T-cell (primary cell): ENCODE measurements at regions not wholly inside any gene's neighbourhood (a gene's known extent, or its start where the extent isn't known, plus 50 kb on each side); places are given as distances from the start of the nearest gene placed in this dataset.
A peak's percentile ranks its signal among the peaks of the same experiment; 100 is the strongest.

Source experiments
- ATAC-seq, 4 experiments: fragments of 200-7000 bp in 3 of 4; fragments of 150-1000 bp in 1 of 4; cut with Tn5 transposase; replicated peaks in 1 of 4; 1 replicate in 3 of 4; 2 replicates in 1 of 4; pipeline ENCODE4 v1.10.0; 2021; ENCODE audit warnings: moderate library complexity in 3 of 4, mild to moderate bottlenecking in 2 of 4, moderate number of reproducible peaks in 1 of 4
- CTCF ChIA-PET, 2 donors: fragments of 300-600 bp; sonication (Branson Sonifier 250); formaldehyde crosslinking; loops; one replicate each; lab custom pipeline; 2022; ENCODE audit warnings: antibody characterized with exemption in 2 of 2; lab: Charles Lee
- POLR2A ChIA-PET, 2 donors: fragments of 300-600 bp; sonication (Branson Sonifier 250); formaldehyde crosslinking; loops; one replicate each; lab custom pipeline; 2022; ENCODE audit warnings: antibody characterized with exemption in 2 of 2; lab: Charles Lee
- DNase-seq, 35 experiments: peaks; one replicate each; pipeline versions ENCODE4 v3.0.0 to v3.0.0-alpha.2; 2013 to 2023
- H3K27ac ChIP-seq: one replicate; pipeline ENCODE4 v1.5.1; 2013; ENCODE audit warnings: low read length
- H3K27me3 ChIP-seq, 2 experiments: replicated peaks in 1 of 2; 1 replicate in 1 of 2; 2 replicates in 1 of 2; pipeline versions ENCODE4 v1.6.1 to v1.7.0; 2013; ENCODE audit warnings: low read length in 1 of 2, mixed read lengths in 1 of 2; ENCODE audit not compliant: control insufficient read depth in 2 of 2, insufficient read depth in 2 of 2; ENCODE audit errors: extremely low read depth in 1 of 2
- H3K36me3 ChIP-seq, 2 donors: 1 replicate in 1 of 2; 2 replicates in 1 of 2; pipeline versions ENCODE4 v1.6.1 to v1.7.0; 2013; ENCODE audit warnings: low read length in 1 of 2; ENCODE audit not compliant: control insufficient read depth in 2 of 2, insufficient read depth in 1 of 2; ENCODE audit errors: extremely low read depth in 1 of 2
- H3K4me1 ChIP-seq, 2 experiments: 1 replicate in 1 of 2; 2 replicates in 1 of 2; pipeline versions ENCODE4 v1.6.1 to v1.7.0; 2013; ENCODE audit warnings: low read length in 2 of 2, mixed read lengths in 1 of 2; ENCODE audit not compliant: insufficient read depth in 2 of 2, control insufficient read depth in 1 of 2; ENCODE audit errors: extremely low read depth in 1 of 2
- H3K4me3 ChIP-seq, 2 donors: 1 replicate in 1 of 2; 2 replicates in 1 of 2; pipeline versions ENCODE4 v1.5.1 to v1.7.0; 2013; ENCODE audit warnings: mild to moderate bottlenecking in 2 of 2, low read length in 1 of 2, moderate library complexity in 1 of 2; ENCODE audit not compliant: control insufficient read depth in 1 of 2; ENCODE audit errors: extremely low read depth in 1 of 2
- H3K9me3 ChIP-seq: 2 replicates; pipeline ENCODE4 v1.7.0; 2013
- H3K27ac Mint-ChIP-seq, 2 donors: one replicate each; pipeline ENCODE4 v1.8.0; 2020 to 2021; ENCODE audit warnings: mild to moderate bottlenecking in 2 of 2, mixed read lengths in 2 of 2
- H3K27me3 Mint-ChIP-seq, 2 donors: one replicate each; pipeline ENCODE4 v1.8.0; 2021 to 2022; ENCODE audit warnings: mixed read lengths in 2 of 2
- H3K36me3 Mint-ChIP-seq: one replicate; pipeline ENCODE4 v1.8.0; 2021; ENCODE audit warnings: mixed read lengths
- H3K4me1 Mint-ChIP-seq, 3 donors: one replicate each; pipeline ENCODE4 v1.8.0; 2020 to 2022; ENCODE audit warnings: mixed read lengths in 3 of 3, mild to moderate bottlenecking in 1 of 3
- H3K4me3 Mint-ChIP-seq, 3 donors: one replicate each; pipeline ENCODE4 v1.8.0; 2020 to 2022; ENCODE audit warnings: mild to moderate bottlenecking in 3 of 3, mixed read lengths in 3 of 3, moderate library complexity in 3 of 3
- H3K9me3 Mint-ChIP-seq, 3 donors: one replicate each; pipeline ENCODE4 v1.8.0; 2020 to 2022; ENCODE audit warnings: mixed read lengths in 3 of 3
- WGBS: methylation state at CpG from one replicate; pipeline ENCODE4 v1.1.5; 2013; ENCODE audit warnings: missing lambda C conversion rate; ENCODE audit not compliant: insufficient coverage; 5-methylcytosine and 5-hydroxymethylcytosine counted together

DNA sequence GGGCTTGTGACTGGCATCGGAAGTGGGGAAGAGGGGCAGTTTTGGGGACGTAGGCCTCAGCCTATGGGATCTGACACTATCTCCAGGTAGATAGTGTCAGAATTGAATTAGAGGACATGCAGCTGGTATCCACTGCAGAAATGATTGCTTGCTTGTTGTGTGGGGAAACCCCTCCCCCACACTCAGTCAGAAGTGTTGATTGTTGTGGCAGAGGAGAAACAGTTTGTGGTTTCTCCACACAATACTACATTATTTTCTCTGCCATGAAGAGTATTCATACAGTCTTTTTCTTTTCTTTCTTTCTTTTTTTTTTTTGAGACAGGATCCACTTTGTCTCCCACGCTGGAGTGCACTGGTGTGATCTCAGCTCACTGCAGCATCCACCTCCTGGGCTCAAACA lies 113.9 kb downstream of the ARRDC3 start:
- ChIA-PET POLR2A (interaction anchor here in 1 of 2 donors (0.5 to 1.2 kb wide), 2 partner anchors 96 to 114 kb away, joined by 3 to 4 read pairs; partner anchors contain the start of gene ARRDC3), CTCF (interaction anchor here in 1 of 2 donors (0.6 to 1.1 kb wide), 2 partner anchors 11 to 116 kb away, joined by 4 read pairs; no protein-coding TSS in a partner anchor)
- Histone ChIP-seq H3K36me3 (no peaks in the 10 kb centered on the region), H3K9me3 (no peaks in the 10 kb centered on the region), H3K27me3 (no peaks in the 10 kb centered on the region), H3K4me3 (no peak overlapping the region), H3K4me1 (peaks cover 10 to 14% of the 10 kb centered on the region in 2 experiments), H3K27ac (no peak overlapping the region)
- Mint-ChIP-seq H3K27me3 (no peaks in the 10 kb centered on the region), H3K4me1 (peaks cover 16 to 24% (median 20%) of the 10 kb centered on the region in 3 donors), H3K27ac (no peak overlapping the region), H3K9me3 (no peaks in the 10 kb centered on the region), H3K36me3 (no peaks in the 10 kb centered on the region), H3K4me3 (peak overlapping the region in 1 of 3 donors; percentile 20)
- 40% methylated on average over 1 of the region's 3 CpGs for WGBS
- ATAC-seq, result peak in 3 of 4 experiments; percentile 23 to 56 (median 38)
- peak in 5 of 35 experiments; percentile 2 to 41 (median 5) for DNase-seq

DNA sequence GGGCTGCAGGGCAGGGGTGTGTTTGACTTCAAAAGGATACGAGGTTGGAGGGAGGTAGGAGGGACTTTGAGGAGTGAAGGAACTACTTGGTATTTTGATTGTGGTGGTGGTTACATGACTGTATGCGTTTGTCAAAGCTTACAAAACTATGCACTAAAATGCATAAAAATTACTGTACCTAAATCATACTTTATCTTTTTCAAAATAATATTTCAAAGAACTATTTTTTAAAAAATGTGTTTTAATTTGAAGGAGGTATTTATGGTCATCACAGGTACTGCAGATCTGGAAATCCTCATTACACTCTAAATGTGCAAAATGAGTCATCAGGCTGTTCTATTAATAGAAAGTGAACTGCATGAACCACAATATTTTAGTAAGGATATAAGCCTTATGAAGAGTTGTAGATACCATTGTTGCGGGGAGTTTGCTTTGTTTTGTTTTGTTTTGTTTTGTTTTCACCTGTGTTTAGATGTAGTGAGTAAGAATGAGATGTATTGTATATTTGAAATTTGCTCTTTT lies 116.9 kb downstream of the ARRDC3 start:
- Histone ChIP-seq H3K36me3 (no peaks in the 10 kb centered on the region), H3K9me3 (no peaks in the 10 kb centered on the region), H3K4me3 (no peak overlapping the region), H3K4me1 (peaks cover 10 to 14% of the 10 kb centered on the region in 2 experiments), H3K27me3 (no peaks in the 10 kb centered on the region), H3K27ac (no peak overlapping the region)
- Mint-ChIP-seq H3K4me1 (peaks cover 16 to 24% (median 20%) of the 10 kb centered on the region in 3 donors), H3K4me3 (no peak overlapping the region), H3K9me3 (no peaks in the 10 kb centered on the region), H3K36me3 (no peaks in the 10 kb centered on the region), H3K27me3 (no peaks in the 10 kb centered on the region), H3K27ac (peak overlapping the region in 1 of 2 donors; percentile 10)
- ChIA-PET CTCF (interaction anchor here in 1 of 2 donors (2.0 kb wide), 1 partner anchor 119 kb away, joined by 10 read pairs; no protein-coding TSS in a partner anchor), POLR2A (no interaction called here)
- 0% methylated on average over 1 of the region's 3 CpGs for WGBS
- peak in 1 of 35 experiments; percentile 8 for DNase-seq
- ATAC-seq, result peak; percentile 37 to 57 (median 50)

DNA sequence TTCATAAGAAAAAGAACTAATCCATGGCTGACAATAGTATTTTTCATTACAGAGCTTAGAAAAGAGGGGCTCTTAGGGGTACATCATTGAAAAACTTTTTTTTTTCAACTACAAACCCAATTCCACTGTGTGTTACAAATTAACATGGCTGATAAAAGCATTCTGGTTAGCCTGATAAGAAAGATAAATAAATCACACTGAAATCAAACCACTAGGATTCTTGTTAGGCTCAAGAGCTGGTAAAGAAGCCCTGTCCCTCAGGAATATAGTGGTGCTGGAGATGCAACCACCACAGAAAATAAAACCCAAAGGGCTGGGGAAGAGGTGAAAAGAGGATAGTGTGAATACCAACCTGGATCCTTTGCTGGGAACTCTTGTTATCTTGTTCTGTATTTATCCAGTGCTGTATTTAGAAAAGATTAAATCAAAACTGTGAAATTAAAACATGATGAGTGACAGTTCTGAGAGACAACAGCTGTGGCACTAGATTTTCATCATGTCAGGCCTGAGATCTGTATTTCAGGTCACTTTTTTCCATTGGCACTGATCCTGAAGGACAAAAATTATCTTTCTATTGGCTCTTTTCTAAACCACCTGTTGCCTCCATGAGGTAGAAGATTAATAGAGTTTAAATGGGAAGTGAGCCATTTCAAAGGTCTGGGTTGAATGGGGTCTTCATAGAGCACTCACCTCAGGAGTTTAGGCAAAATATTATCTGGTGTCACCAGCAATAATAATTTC lies 118.6 kb downstream of the ARRDC3 start:
- Histone ChIP-seq H3K27ac (no peak overlapping the region), H3K4me1 (peaks cover 8 to 11% of the 10 kb centered on the region in 2 experiments), H3K4me3 (no peak overlapping the region), H3K36me3 (no peaks in the 10 kb centered on the region), H3K9me3 (no peaks in the 10 kb centered on the region), H3K27me3 (no peaks in the 10 kb centered on the region)
- H3K4me1 Mint-ChIP-seq, result peaks cover 15 to 19% (median 18%) of the 10 kb centered on the region in 3 donors
- POLR2A ChIA-PET, result interaction anchor here (0.5 to 0.6 kb wide), 2 partner anchors 36 to 80 kb away, joined by 3 read pairs; no protein-coding TSS in a partner anchor
- H3K36me3 Mint-ChIP-seq, result no peaks in the 10 kb centered on the region
- H3K4me3 Mint-ChIP-seq, result no peak overlapping the region
- DNase-seq (no peak), ATAC-seq (no peak)
- H3K9me3 Mint-ChIP-seq, result no peaks in the 10 kb centered on the region
- CTCF ChIA-PET, result interaction anchor here in 1 of 2 donors (0.8 kb wide), 1 partner anchor 42 kb away, joined by 3 read pairs; no protein-coding TSS in a partner anchor
- no peaks in the 10 kb centered on the region for H3K27me3 Mint-ChIP-seq
- H3K27ac Mint-ChIP-seq, result no peak overlapping the region

DNA sequence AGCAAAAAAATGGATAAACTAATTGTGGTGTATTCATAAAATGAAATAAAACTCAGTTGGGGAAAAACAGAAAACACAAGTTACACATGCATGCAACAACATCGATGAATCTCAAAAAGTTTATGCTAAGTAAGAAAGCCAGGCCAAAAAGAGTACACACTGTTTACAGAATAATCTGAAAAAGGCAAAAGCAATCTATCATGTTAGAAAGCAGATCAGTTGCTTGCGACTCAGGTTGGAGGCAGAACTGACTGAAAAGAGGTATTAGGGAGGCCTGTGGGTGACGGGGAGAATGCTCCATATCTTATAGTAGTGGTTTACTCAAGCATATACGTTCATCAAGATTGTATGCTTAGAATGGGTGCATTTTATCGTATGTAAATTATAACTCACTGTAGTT lies 119.2 kb downstream of the ARRDC3 start:
- Mint-ChIP-seq H3K27ac (no peak overlapping the region), H3K36me3 (no peaks in the 10 kb centered on the region), H3K27me3 (no peaks in the 10 kb centered on the region), H3K9me3 (no peaks in the 10 kb centered on the region), H3K4me3 (no peak overlapping the region), H3K4me1 (peaks cover 10 to 14% (median 12%) of the 10 kb centered on the region in 3 donors)
- Histone ChIP-seq H3K36me3 (no peaks in the 10 kb centered on the region), H3K27me3 (no peaks in the 10 kb centered on the region), H3K27ac (no peak overlapping the region), H3K9me3 (no peaks in the 10 kb centered on the region), H3K4me3 (no peak overlapping the region), H3K4me1 (peaks cover 2 to 5% of the 10 kb centered on the region in 2 experiments)
- no CpG with 5 or more reads among the region's 5 CpGs for WGBS
- no peak for ATAC-seq
- no peak for DNase-seq
- ChIA-PET CTCF (no interaction called here), POLR2A (no interaction called here)

DNA sequence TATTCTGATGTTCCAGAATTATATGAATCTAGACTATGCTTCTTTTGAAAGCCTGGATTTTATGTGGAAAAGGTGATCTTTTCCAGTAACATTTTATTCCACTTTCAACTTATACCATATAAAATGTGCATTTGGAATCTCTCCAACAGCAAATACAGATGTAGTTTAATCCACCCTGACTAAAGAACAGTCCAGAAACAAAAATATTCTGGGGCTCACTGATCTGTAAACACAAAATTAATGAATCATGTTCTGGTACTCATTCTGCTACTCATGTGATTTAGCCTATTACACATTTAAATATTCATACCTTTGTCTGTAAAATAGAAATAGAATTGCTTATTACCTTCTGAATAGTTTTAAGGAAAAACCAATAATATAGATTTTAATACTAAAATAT lies 125.8 kb downstream of the ARRDC3 start:
- no peak overlapping the region for H3K4me3 ChIP-seq
- H3K4me3 Mint-ChIP-seq, result no peak overlapping the region

DNA sequence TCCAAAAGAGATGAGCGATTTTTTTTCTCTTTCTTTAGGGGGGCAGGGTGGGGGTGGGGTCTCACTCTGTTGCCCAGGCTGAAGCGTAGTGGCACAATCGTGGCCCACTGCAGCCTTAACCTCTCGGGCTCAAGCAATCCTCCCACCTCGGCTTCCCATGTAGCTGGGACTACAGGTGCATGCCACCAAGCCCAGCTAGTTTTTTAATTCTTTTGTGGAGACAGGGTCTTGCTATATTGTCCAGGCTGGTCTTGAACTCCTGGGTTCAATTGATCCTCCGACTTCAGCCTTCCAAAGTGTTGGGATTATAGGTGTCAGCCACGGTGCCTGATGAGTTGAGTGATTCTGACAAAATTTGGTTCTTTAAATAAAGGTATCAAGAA lies 127.0 kb downstream of the ARRDC3 start:
- H3K4me3 Mint-ChIP-seq, result no peak overlapping the region
- H3K36me3 ChIP-seq, result no peaks in the 10 kb centered on the region
- POLR2A ChIA-PET, result interaction anchor here in 1 of 2 donors (0.9 kb wide), 1 partner anchor 125 kb away, joined by 6 read pairs; no protein-coding TSS in a partner anchor

More for the DNA sequence above, 125.8 kb downstream of the ARRDC3 start:
- POLR2A ChIA-PET, result no interaction called here
- peaks cover 1 to 3% of the 10 kb centered on the region in 2 donors for H3K27me3 Mint-ChIP-seq
- Histone ChIP-seq H3K9me3 (no peaks in the 10 kb centered on the region), H3K36me3 (no peaks in the 10 kb centered on the region), H3K27ac (no peak overlapping the region), H3K27me3 (no peaks in the 10 kb centered on the region), H3K4me1 (no peaks in the 10 kb centered on the region)
- CTCF ChIA-PET, result no interaction called here
- no peaks in the 10 kb centered on the region for H3K36me3 Mint-ChIP-seq
- H3K4me1 Mint-ChIP-seq, result no peaks in the 10 kb centered on the region
- ATAC-seq (no peak), DNase-seq (no peak)
- H3K9me3 Mint-ChIP-seq, result no peaks in the 10 kb centered on the region
- H3K27ac Mint-ChIP-seq, result no peak overlapping the region

More for the DNA sequence above, 127.0 kb downstream of the ARRDC3 start:
- no peaks in the 10 kb centered on the region for H3K36me3 Mint-ChIP-seq
- Histone ChIP-seq H3K9me3 (no peaks in the 10 kb centered on the region), H3K27me3 (no peaks in the 10 kb centered on the region), H3K4me1 (no peaks in the 10 kb centered on the region), H3K27ac (no peak overlapping the region), H3K4me3 (no peak overlapping the region)
- ATAC-seq, result no peak
- 95% methylated on average over 4 of the region's 7 CpGs for WGBS
- H3K4me1 Mint-ChIP-seq, result no peaks in the 10 kb centered on the region
- no peak overlapping the region for H3K27ac Mint-ChIP-seq
- H3K27me3 Mint-ChIP-seq, result peaks cover 1 to 3% of the 10 kb centered on the region in 2 donors
- no peak for DNase-seq
- H3K9me3 Mint-ChIP-seq, result no peaks in the 10 kb centered on the region
- CTCF ChIA-PET, result no interaction called here
